ENCODE measurements at regions not wholly inside any gene's neighbourhood (a gene's known extent, or its start where the extent isn't known, plus 50 kb on each side); places are given as distances from the start of the nearest gene placed in this dataset.

DNA sequence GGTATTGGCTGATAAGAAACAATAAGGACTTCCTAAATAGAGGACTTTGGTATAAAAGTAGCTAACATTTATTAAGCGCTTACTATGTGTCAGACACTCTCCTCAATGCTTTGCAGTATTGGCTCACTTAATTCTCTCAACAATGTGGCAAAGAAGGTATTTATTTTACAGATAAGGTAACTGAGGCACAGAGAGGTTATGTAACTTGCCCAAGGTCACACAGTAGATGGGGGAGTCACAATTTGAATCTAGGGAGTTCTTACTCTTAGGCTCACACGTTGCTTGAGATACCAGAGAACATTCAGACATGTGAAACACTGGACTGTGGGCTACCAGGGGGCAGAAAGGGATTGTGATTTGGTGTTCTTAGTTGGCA is 60.8 kb upstream of the GPR158 start:
- DNase-seq (ENCODE audit: low read depth), result no peak

GRCh38 chr10:25117757-25118156 is 57.0 kb upstream of the GPR158 start:
- DNase-seq (ENCODE audit: low read depth), result no peak

DNA sequence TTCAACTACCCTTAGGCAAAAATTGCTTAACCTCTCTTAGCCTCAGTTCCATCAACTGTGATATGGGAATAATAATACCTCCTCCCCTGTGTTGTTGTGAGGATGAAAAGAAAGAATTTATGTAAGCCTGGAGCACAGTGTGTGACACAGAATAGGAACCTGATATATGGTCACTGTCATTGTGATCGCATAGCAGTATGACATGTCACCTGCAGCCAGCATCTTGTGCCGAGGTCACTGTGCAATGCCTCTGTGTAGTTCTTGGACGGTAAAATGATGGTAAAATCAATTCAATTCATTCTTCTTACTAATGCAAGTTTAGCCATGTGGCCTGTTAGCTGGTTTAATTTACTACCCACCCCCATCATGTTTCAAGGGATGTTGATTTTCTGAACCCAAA is 54.6 kb upstream of the GPR158 start:
- no peak for DNase-seq (ENCODE audit: low read depth)
